Omental fat pad (tissue), 3 donors: ENCODE measurements at regions not wholly inside any gene's neighbourhood (a gene's known extent, or its start where the extent isn't known, plus 50 kb on each side); places are given as distances from the start of the nearest gene placed in this dataset.

Source experiments
- ATAC-seq: fragments of 150-250 bp; one replicate; pipeline ENCODE4 v1.9.1; 2016; ENCODE audit warnings: mild to moderate bottlenecking, moderate library complexity; ENCODE audit not compliant: low FRiP score
- DNase-seq: peaks from one replicate; pipeline ENCODE4 v3.0.0-alpha.2; 2019; ENCODE audit warnings: low spot score
- CTCF ChIP-seq, 3 donors: fragments of 450-650 bp; IDR thresholded peaks; one replicate each; pipeline ENCODE4 v1.5.1; 2016 to 2017; ENCODE audit warnings: antibody characterized with exemption in 3 of 3, mild to moderate bottlenecking in 3 of 3, moderate library complexity in 2 of 3

- no peak for TF ChIP-seq CTCF (IDR thresholded peaks at IDR 0.05)
- ATAC-seq: no peak
- no peak for DNase-seq
Measured at GRCh38 chr5:179497636-179498340, 52.6 kb upstream of the RUFY1 start.

GRCh38 chr5:179495906-179496455 is 54.4 kb upstream of the RUFY1 start:
- DNase-seq (no peak), ATAC-seq (no peak)
- TF ChIP-seq CTCF (IDR thresholded peaks at IDR 0.05): no peak

- ATAC-seq (no peak), DNase-seq (no peak)
- no peak for TF ChIP-seq CTCF (IDR thresholded peaks at IDR 0.05)
Measured at GRCh38 chr5:179494774-179495526, 55.4 kb upstream of the RUFY1 start.

GRCh38 chr5:179488975-179489374 is 61.4 kb upstream of the RUFY1 start:
- no peak for TF ChIP-seq CTCF (IDR thresholded peaks at IDR 0.05)
- ATAC-seq: no peak
- DNase-seq: no peak

GRCh38 chr5:179488491-179488890 is 61.9 kb upstream of the RUFY1 start:
- DNase-seq: no peak
- no peak for ATAC-seq
- no peak for TF ChIP-seq CTCF (IDR thresholded peaks at IDR 0.05)

GRCh38 chr5:179487145-179487544 is 63.2 kb upstream of the RUFY1 start:
- no peak for TF ChIP-seq CTCF (IDR thresholded peaks at IDR 0.05)
- DNase-seq (no peak), ATAC-seq (no peak)
